Astrocyte (in vitro differentiated cells and primary cell): ENCODE measurements at regions not wholly inside any gene's neighbourhood (a gene's known extent, or its start where the extent isn't known, plus 50 kb on each side); places are given as distances from the start of the nearest gene placed in this dataset.
A peak's percentile ranks its signal among the peaks of the same experiment; 100 is the strongest.

Experiments used
- DNase-seq: peaks from one replicate; pipeline ENCODE4 v3.0.0-alpha.2; 2010; ENCODE audit warnings: low read depth
- FAIRE-seq: peaks from 2 replicates; lab custom pipeline; 2011; peaks lifted over from hg19 to GRCh38; lab: Jason Lieb, UNC
- H2AFZ ChIP-seq: 2 replicates; pipeline ENCODE4 v1.6.0; 2012; ENCODE audit warnings: low read depth, low read length, inconsistent platforms
- H3K27ac ChIP-seq: 2 replicates; pipeline ENCODE4 v1.5.1; 2011; ENCODE audit warnings: low read depth, low read length, inconsistent platforms
- H3K27me3 ChIP-seq: 2 replicates; pipeline ENCODE4 v1.6.0; 2011; ENCODE audit warnings: low read length, inconsistent platforms; ENCODE audit not compliant: insufficient read depth
- H3K36me3 ChIP-seq: 2 replicates; pipeline ENCODE4 v1.5.1; 2011; ENCODE audit warnings: low read length, inconsistent platforms; ENCODE audit not compliant: insufficient read depth
- H3K4me1 ChIP-seq: 2 replicates; pipeline ENCODE4 v1.5.1; 2011; ENCODE audit warnings: low read length, inconsistent platforms; ENCODE audit not compliant: insufficient read depth
- H3K4me2 ChIP-seq: 2 replicates; pipeline ENCODE4 v1.6.0; 2012; ENCODE audit warnings: low read length, inconsistent platforms
- H3K4me3 ChIP-seq: 2 replicates; pipeline ENCODE4 v1.5.1; 2011; ENCODE audit warnings: low read depth, mild to moderate bottlenecking, low read length, inconsistent platforms; ENCODE audit not compliant: insufficient read depth
- H3K79me2 ChIP-seq: 2 replicates; pipeline ENCODE4 v1.6.0; 2012; ENCODE audit warnings: mild to moderate bottlenecking, low read length, inconsistent platforms; ENCODE audit not compliant: insufficient read depth
- H3K9ac ChIP-seq: 2 replicates; pipeline ENCODE4 v1.6.0; 2012; ENCODE audit warnings: mild to moderate bottlenecking, low read length, inconsistent platforms
- H3K9me3 ChIP-seq: 2 replicates; pipeline ENCODE4 v1.5.1; 2012; ENCODE audit warnings: low read depth, mild to moderate bottlenecking, low read length, inconsistent platforms; ENCODE audit not compliant: insufficient read depth
- H4K20me1 ChIP-seq: 2 replicates; pipeline ENCODE4 v1.6.0; 2012; ENCODE audit warnings: low read length, inconsistent platforms; ENCODE audit not compliant: insufficient read depth
- H3K27ac Mint-ChIP-seq: one replicate; pipeline ENCODE4 v1.8.0; 2021; ENCODE audit warnings: mild to moderate bottlenecking, mixed read lengths; ENCODE audit not compliant: unreplicated experiment
- H3K27me3 Mint-ChIP-seq: one replicate; pipeline ENCODE4 v1.8.0; 2021; ENCODE audit warnings: low read depth, mixed read lengths; ENCODE audit not compliant: unreplicated experiment
- H3K36me3 Mint-ChIP-seq: one replicate; pipeline ENCODE4 v1.8.0; 2021; ENCODE audit warnings: low read depth, mixed read lengths; ENCODE audit not compliant: unreplicated experiment
- H3K4me1 Mint-ChIP-seq: one replicate; pipeline ENCODE4 v1.8.0; 2021; ENCODE audit warnings: low read depth, mixed read lengths; ENCODE audit not compliant: unreplicated experiment
- H3K4me3 Mint-ChIP-seq: one replicate; pipeline ENCODE4 v1.8.0; 2021; ENCODE audit warnings: mild to moderate bottlenecking, moderate library complexity, mixed read lengths; ENCODE audit not compliant: unreplicated experiment
- H3K9me3 Mint-ChIP-seq: one replicate; pipeline ENCODE4 v1.8.0; 2021; ENCODE audit warnings: mild to moderate bottlenecking, mixed read lengths; ENCODE audit not compliant: unreplicated experiment
- CTCF ChIP-seq: IDR thresholded peaks from 2 replicates; pipeline ENCODE4 v1.5.1; 2011; ENCODE audit warnings: low read depth, mild to moderate bottlenecking, inconsistent platforms, low read length, moderate library complexity; ENCODE audit not compliant: insufficient read depth
- EZH2 ChIP-seq: IDR thresholded peaks from 2 replicates; pipeline ENCODE4 v1.6.1; 2012; ENCODE audit warnings: mild to moderate bottlenecking, low read length, inconsistent platforms; ENCODE audit not compliant: insufficient read depth

GRCh38 chr1:56425494-56426037, 153.8 kb downstream of the PLPP3 start:
- Histone ChIP-seq H3K9me3 (no peaks in the 10 kb centered on the region), H3K27ac (no peak overlapping the region), H3K9ac (no peak overlapping the region), H3K27me3 (no peaks in the 10 kb centered on the region), H3K4me2 (peak overlapping the region; percentile 9), H3K4me1 (peaks cover 10% of the 10 kb centered on the region), H3K36me3 (no peaks in the 10 kb centered on the region), H3K4me3 (no peak overlapping the region), H2AFZ (no peak overlapping the region), H3K79me2 (no peaks in the 10 kb centered on the region), H4K20me1 (no peaks in the 10 kb centered on the region)
- Mint-ChIP-seq H3K27me3 (peaks cover 10% of the 10 kb centered on the region), H3K4me3 (no peak overlapping the region), H3K36me3 (no peaks in the 10 kb centered on the region), H3K27ac (no peak overlapping the region), H3K4me1 (peaks cover 12% of the 10 kb centered on the region), H3K9me3 (peaks cover 3% of the 10 kb centered on the region)
- no peak for DNase-seq
- TF ChIP-seq CTCF, result no peak
- TF ChIP-seq EZH2, result no peak
- FAIRE-seq, result no peak

- Histone ChIP-seq H3K27ac (no peak overlapping the region), H3K9ac (no peak overlapping the region), H4K20me1 (no peaks in the 10 kb centered on the region), H3K4me3 (no peak overlapping the region), H3K79me2 (no peaks in the 10 kb centered on the region), H3K4me2 (no peak overlapping the region), H3K36me3 (no peaks in the 10 kb centered on the region), H3K9me3 (no peaks in the 10 kb centered on the region), H3K27me3 (no peaks in the 10 kb centered on the region), H2AFZ (no peak overlapping the region), H3K4me1 (peaks cover 10% of the 10 kb centered on the region)
- peaks cover 6% of the 10 kb centered on the region for H3K27me3 Mint-ChIP-seq
- peaks cover 3% of the 10 kb centered on the region for H3K9me3 Mint-ChIP-seq
- no peak overlapping the region for H3K27ac Mint-ChIP-seq
- FAIRE-seq (no peak), DNase-seq (peak; percentile 47)
- H3K4me1 Mint-ChIP-seq, result peaks cover 7% of the 10 kb centered on the region
- no peak overlapping the region for H3K4me3 Mint-ChIP-seq
- H3K36me3 Mint-ChIP-seq, result no peaks in the 10 kb centered on the region
- TF ChIP-seq CTCF, result no peak
- TF ChIP-seq EZH2, result no peak
These were observed 154.4 kb downstream of the PLPP3 start for GRCh38 chr1:56424744-56425493.

GRCh38 chr1:56423716-56424115, 155.6 kb downstream of the PLPP3 start:
- TF ChIP-seq EZH2 (no peak), CTCF (no peak)
- FAIRE-seq (no peak), DNase-seq (no peak)
- H3K9ac ChIP-seq, result no peak overlapping the region
- H3K4me1 Mint-ChIP-seq, result peaks cover 7% of the 10 kb centered on the region
- no peak overlapping the region for H3K27ac ChIP-seq
- H3K36me3 Mint-ChIP-seq, result no peaks in the 10 kb centered on the region
- no peak overlapping the region for H3K4me3 Mint-ChIP-seq
- H3K36me3 ChIP-seq, result no peaks in the 10 kb centered on the region
- H3K27ac Mint-ChIP-seq, result no peak overlapping the region
- no peaks in the 10 kb centered on the region for H3K79me2 ChIP-seq
- H3K4me1 ChIP-seq, result peaks cover 10% of the 10 kb centered on the region
- H2AFZ ChIP-seq, result no peak overlapping the region
- H3K4me3 ChIP-seq, result no peak overlapping the region
- H3K9me3 ChIP-seq, result no peaks in the 10 kb centered on the region
- peaks cover 7% of the 10 kb centered on the region for H3K27me3 Mint-ChIP-seq
- no peaks in the 10 kb centered on the region for H4K20me1 ChIP-seq
- no peak overlapping the region for H3K4me2 ChIP-seq
- no peaks in the 10 kb centered on the region for H3K27me3 ChIP-seq
- peaks cover 3% of the 10 kb centered on the region for H3K9me3 Mint-ChIP-seq
